K562 (cell line): ENCODE measurements at regions not wholly inside any gene's neighbourhood (a gene's known extent, or its start where the extent isn't known, plus 50 kb on each side); places are given as distances from the start of the nearest gene placed in this dataset.

Experiments
- ATAC-seq: fragments of 200-7000 bp; cut with Tn5 transposase; 3 replicates; pipeline ENCODE4 v1.9.1; 2020; ENCODE audit warnings: moderate library complexity
- BruUV-seq: library from RNA; stranded (reverse); fragments of 400-500 nt; replicated peaks from 2 replicates; lab custom pipeline; 2021; lab: Mats Ljungman, UMichigan
- CTCF ChIA-PET: fragments of 300-600 bp; formaldehyde crosslinking; extraction: SDS; loops from one replicate; lab custom pipeline; 2021; ENCODE audit warnings: low intra/inter-chr PET ratio; lab: Yijun Ruan, JAX
- POLR2A ChIA-PET: fragments of 300-600, 350-650 bp; sonication (Branson Sonifier 250); formaldehyde crosslinking; extraction: SDS; loops from one replicate; lab custom pipeline; 2021; ENCODE audit warnings: antibody characterized with exemption, inconsistent platforms; lab: Yijun Ruan, JAX
- DNase-seq, 4 experiments: peaks; one replicate each; pipeline versions ENCODE4 v3.0.0 to v3.0.0-alpha.2; 2011 to 2018; ENCODE audit warnings: low spot score in 3 of 4, mixed read lengths in 3 of 4; ENCODE audit errors: extremely low read depth in 1 of 4
- FAIRE-seq: peaks from 2 replicates; lab custom pipeline; 2011; peaks lifted over from hg19 to GRCh38; lab: Jason Lieb, UNC
- H2AFZ ChIP-seq: 2 replicates; pipeline ENCODE4 v1.6.0; 2011; ENCODE audit warnings: low read depth, low read length, control low read depth, inconsistent platforms
- H3K27ac ChIP-seq: fragments of 200-600 bp; 3 replicates; pipeline ENCODE4 v1.8.0; 2011; ENCODE audit warnings: low read depth, mild to moderate bottlenecking, control low read depth, inconsistent platforms, low read length, moderate library complexity, mixed read lengths; ENCODE audit errors: extremely low read depth
- H3K27me3 ChIP-seq, 2 experiments: fragments of 300-600 bp in 1 of 2; 2 replicates in 1 of 2; 3 replicates in 1 of 2; pipeline versions ENCODE4 v1.6.0 to v1.8.0; 2011; ENCODE audit warnings: inconsistent platforms in 2 of 2, low read length in 2 of 2, mild to moderate bottlenecking in 1 of 2, mixed read lengths in 1 of 2, moderate library complexity in 1 of 2; ENCODE audit not compliant: control insufficient read depth in 2 of 2, insufficient read depth in 2 of 2
- H3K36me3 ChIP-seq: fragments of 300-600 bp; 3 replicates; pipeline ENCODE4 v1.8.0; 2011; ENCODE audit warnings: mild to moderate bottlenecking, low read length, inconsistent platforms; ENCODE audit not compliant: control insufficient read depth, insufficient read depth
- H3K4me1 ChIP-seq, 2 experiments: fragments of 200-600 bp in 1 of 2; replicated peaks in 1 of 2; 2 replicates in 1 of 2; 3 replicates in 1 of 2; pipeline versions ENCODE4 v1.5.1 to v1.8.0; 2011; ENCODE audit warnings: inconsistent platforms in 2 of 2, low read length in 2 of 2, mild to moderate bottlenecking in 1 of 2, mixed read lengths in 1 of 2, moderate library complexity in 1 of 2; ENCODE audit not compliant: control insufficient read depth in 2 of 2, insufficient read depth in 2 of 2
- H3K4me2 ChIP-seq: 2 replicates; pipeline ENCODE4 v1.6.1; 2011; ENCODE audit warnings: low read length, control low read depth, inconsistent platforms, mixed read lengths; ENCODE audit not compliant: insufficient read depth
- H3K4me3 ChIP-seq: fragments of 200-600 bp; sonication (generic), shearing (Covaris generic); 2 replicates; pipeline ENCODE4 v1.5.1; 2016; ENCODE audit warnings: control low read depth, inconsistent platforms
- H3K79me2 ChIP-seq: fragments of 200-600 bp; 3 replicates; pipeline ENCODE4 v1.8.0; 2011; ENCODE audit warnings: low read length, inconsistent platforms; ENCODE audit not compliant: control insufficient read depth, insufficient read depth
- H3K9ac ChIP-seq, 2 experiments: 2 replicates each; pipeline versions ENCODE4 v1.6.0 to v1.6.1; 2011; ENCODE audit warnings: low read depth in 2 of 2, low read length in 2 of 2, control low read depth in 1 of 2, inconsistent platforms in 1 of 2, mild to moderate bottlenecking in 1 of 2, mixed read lengths in 1 of 2; ENCODE audit not compliant: insufficient read depth in 1 of 2
- H3K9me1 ChIP-seq: one replicate; pipeline ENCODE4 v1.6.0; 2011; ENCODE audit warnings: inconsistent platforms, mild to moderate bottlenecking, low read length, moderate library complexity; ENCODE audit not compliant: control insufficient read depth, insufficient read depth
- H3K9me3 ChIP-seq: replicated peaks from 2 replicates; pipeline ENCODE4 v1.5.1; 2011; ENCODE audit warnings: low read depth, low read length, inconsistent platforms; ENCODE audit not compliant: control insufficient read depth, insufficient read depth
- H4K20me1 ChIP-seq: replicated peaks from 2 replicates; pipeline ENCODE4 v1.6.1; 2011; ENCODE audit warnings: low read length, inconsistent platforms, mixed read lengths; ENCODE audit not compliant: control insufficient read depth, insufficient read depth
- PML ChIP-seq: IDR thresholded peaks from 2 replicates; pipeline ENCODE4 v1.6.1; 2012; ENCODE audit warnings: low read length, inconsistent platforms
- POLR2AphosphoS5 ChIP-seq: IDR thresholded peaks from 2 replicates; pipeline ENCODE4 v1.6.1; 2011; ENCODE audit warnings: mild to moderate bottlenecking, low read depth, low read length, moderate library complexity; ENCODE audit not compliant: control insufficient read depth, insufficient read depth
- ZNF212 ChIP-seq: fragments of 450-650 bp; formaldehyde crosslinking; IDR thresholded peaks from 2 replicates; pipeline ENCODE4 v1.4.0; 2020; ENCODE audit warnings: mild to moderate bottlenecking
- ZNF639 ChIP-seq, 2 experiments: fragments of 200-800 bp in 1 of 2; sonication (Bioruptor generic) in 1 of 2; sonication (generic) in 1 of 2; formaldehyde crosslinking in 1 of 2; IDR thresholded peaks in 1 of 2; conservative IDR thresholded peaks in 1 of 2; 2 replicates each; pipeline versions ENCODE4 v1.5.0 to v1.6.1; 2016 to 2020; ENCODE audit warnings: missing compliant biosample characterization in 1 of 2, missing genetic modification characterization in 1 of 2, missing genetic modification reagents in 1 of 2
- in situ Hi-C: fragments of 300-500 bp; cut with MboI; formaldehyde crosslinking; loops from 4 replicates; pipeline ENCODE4 v1.15.0; 2018; ENCODE audit warnings: inconsistent platforms, mixed read lengths
- intact Hi-C: fragments of 100-400 bp; cut with micrococcal nuclease; formaldehyde crosslinking; loops from 2 replicates; pipeline ENCODE4 v1.14.2; 2022
- TF ChIP-seq, protein P1 (sequence below): sonication (generic); formaldehyde crosslinking; IDR thresholded peaks from 2 replicates; pipeline ENCODE4 v1.8.0; 2022; ENCODE audit warnings: missing genetic modification reagents, mild to moderate bottlenecking, borderline replicate concordance
- TF ChIP-seq, protein P2 (sequence below): fragments of 450-650 bp; IDR thresholded peaks from 2 replicates; pipeline ENCODE4 v1.6.1; 2016; ENCODE audit warnings: borderline replicate concordance

- H3K4me2 ChIP-seq, result no peak overlapping the region
- no peaks in the 10 kb centered on the region for H3K9me1 ChIP-seq
- H3K4me1 ChIP-seq, result no peaks in the 10 kb centered on the region
- no peaks in the 10 kb centered on the region for H3K79me2 ChIP-seq
- no peaks in the 10 kb centered on the region for H3K27me3 ChIP-seq
- H3K36me3 ChIP-seq, result no peaks in the 10 kb centered on the region
- no peaks in the 10 kb centered on the region for H3K9me3 ChIP-seq
- H3K4me3 ChIP-seq, result no peak overlapping the region
- no peak overlapping the region for H3K9ac ChIP-seq
- H4K20me1 ChIP-seq, result no peaks in the 10 kb centered on the region
- no peak for DNase-seq
- in situ Hi-C loops, result no loop called here
- intact Hi-C loops, result no loop called here
- no peak overlapping the region for H3K27ac ChIP-seq
- CTCF ChIA-PET, result no interaction called here
- no peak overlapping the region for H2AFZ ChIP-seq
- ATAC-seq, result no peak
- no peak for FAIRE-seq
- no TSS peak for BruUV-seq
- TF ChIP-seq, protein P1, sequence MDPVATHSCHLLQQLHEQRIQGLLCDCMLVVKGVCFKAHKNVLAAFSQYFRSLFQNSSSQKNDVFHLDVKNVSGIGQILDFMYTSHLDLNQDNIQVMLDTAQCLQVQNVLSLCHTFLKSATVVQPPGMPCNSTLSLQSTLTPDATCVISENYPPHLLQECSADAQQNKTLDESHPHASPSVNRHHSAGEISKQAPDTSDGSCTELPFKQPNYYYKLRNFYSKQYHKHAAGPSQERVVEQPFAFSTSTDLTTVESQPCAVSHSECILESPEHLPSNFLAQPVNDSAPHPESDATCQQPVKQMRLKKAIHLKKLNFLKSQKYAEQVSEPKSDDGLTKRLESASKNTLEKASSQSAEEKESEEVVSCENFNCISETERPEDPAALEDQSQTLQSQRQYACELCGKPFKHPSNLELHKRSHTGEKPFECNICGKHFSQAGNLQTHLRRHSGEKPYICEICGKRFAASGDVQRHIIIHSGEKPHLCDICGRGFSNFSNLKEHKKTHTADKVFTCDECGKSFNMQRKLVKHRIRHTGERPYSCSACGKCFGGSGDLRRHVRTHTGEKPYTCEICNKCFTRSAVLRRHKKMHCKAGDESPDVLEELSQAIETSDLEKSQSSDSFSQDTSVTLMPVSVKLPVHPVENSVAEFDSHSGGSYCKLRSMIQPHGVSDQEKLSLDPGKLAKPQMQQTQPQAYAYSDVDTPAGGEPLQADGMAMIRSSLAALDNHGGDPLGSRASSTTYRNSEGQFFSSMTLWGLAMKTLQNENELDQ (CRISPR knock-in tag), result no peak
- TF ChIP-seq ZNF212 (CRISPR knock-in tag) (no peak), POLR2AphosphoS5 (no peak), ZNF639 (CRISPR knock-in tag; conservative IDR thresholded peaks at IDR 0.05 in 1 of 2, IDR thresholded peaks at IDR 0.05 in 1 of 2) (no peak), PML (no peak)
- TF ChIP-seq, protein P2, sequence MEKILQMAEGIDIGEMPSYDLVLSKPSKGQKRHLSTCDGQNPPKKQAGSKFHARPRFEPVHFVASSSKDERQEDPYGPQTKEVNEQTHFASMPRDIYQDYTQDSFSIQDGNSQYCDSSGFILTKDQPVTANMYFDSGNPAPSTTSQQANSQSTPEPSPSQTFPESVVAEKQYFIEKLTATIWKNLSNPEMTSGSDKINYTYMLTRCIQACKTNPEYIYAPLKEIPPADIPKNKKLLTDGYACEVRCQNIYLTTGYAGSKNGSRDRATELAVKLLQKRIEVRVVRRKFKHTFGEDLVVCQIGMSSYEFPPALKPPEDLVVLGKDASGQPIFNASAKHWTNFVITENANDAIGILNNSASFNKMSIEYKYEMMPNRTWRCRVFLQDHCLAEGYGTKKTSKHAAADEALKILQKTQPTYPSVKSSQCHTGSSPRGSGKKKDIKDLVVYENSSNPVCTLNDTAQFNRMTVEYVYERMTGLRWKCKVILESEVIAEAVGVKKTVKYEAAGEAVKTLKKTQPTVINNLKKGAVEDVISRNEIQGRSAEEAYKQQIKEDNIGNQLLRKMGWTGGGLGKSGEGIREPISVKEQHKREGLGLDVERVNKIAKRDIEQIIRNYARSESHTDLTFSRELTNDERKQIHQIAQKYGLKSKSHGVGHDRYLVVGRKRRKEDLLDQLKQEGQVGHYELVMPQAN, result no peak
- POLR2A ChIA-PET, result no interaction called here
These were observed 94.7 kb downstream of the EDA2R start for GRCh38 chrX:66544181-66544580.
